Stimulated activated naive CD8-positive, alpha-beta T cell treated with anti-CD3 and anti-CD28 coated beads, Interleukin-15, amount 100 ng/mL, for 72 hours (primary cell): ENCODE measurements at regions not wholly inside any gene's neighbourhood (a gene's known extent, or its start where the extent isn't known, plus 50 kb on each side); places are given as distances from the start of the nearest gene placed in this dataset.

Source experiments
- ATAC-seq: fragments of 150-1000 bp; cut with Tn5 transposase; 2 replicates; pipeline ENCODE4 v1.10.0; 2021; ENCODE audit warnings: mild to moderate bottlenecking, moderate library complexity
- DNase-seq, 2 donors: peaks; one replicate each; pipeline ENCODE4 v3.0.0; 2021 to 2022
- H3K27ac Mint-ChIP-seq, 2 donors: one replicate each; pipeline ENCODE4 v1.8.0; 2022; ENCODE audit warnings: mild to moderate bottlenecking in 2 of 2, mixed read lengths in 2 of 2, moderate library complexity in 2 of 2
- H3K27me3 Mint-ChIP-seq: one replicate; pipeline ENCODE4 v1.8.0; 2022; ENCODE audit warnings: mixed read lengths
- H3K4me1 Mint-ChIP-seq: one replicate; pipeline ENCODE4 v1.8.0; 2022; ENCODE audit warnings: mild to moderate bottlenecking, mixed read lengths
- H3K4me3 Mint-ChIP-seq, 2 donors: one replicate each; pipeline ENCODE4 v1.8.0; 2022; ENCODE audit warnings: mild to moderate bottlenecking in 2 of 2, mixed read lengths in 2 of 2, moderate library complexity in 1 of 2
- H3K9me3 Mint-ChIP-seq, 2 donors: one replicate each; pipeline ENCODE4 v1.8.0; 2022; ENCODE audit warnings: mixed read lengths in 2 of 2

DNA sequence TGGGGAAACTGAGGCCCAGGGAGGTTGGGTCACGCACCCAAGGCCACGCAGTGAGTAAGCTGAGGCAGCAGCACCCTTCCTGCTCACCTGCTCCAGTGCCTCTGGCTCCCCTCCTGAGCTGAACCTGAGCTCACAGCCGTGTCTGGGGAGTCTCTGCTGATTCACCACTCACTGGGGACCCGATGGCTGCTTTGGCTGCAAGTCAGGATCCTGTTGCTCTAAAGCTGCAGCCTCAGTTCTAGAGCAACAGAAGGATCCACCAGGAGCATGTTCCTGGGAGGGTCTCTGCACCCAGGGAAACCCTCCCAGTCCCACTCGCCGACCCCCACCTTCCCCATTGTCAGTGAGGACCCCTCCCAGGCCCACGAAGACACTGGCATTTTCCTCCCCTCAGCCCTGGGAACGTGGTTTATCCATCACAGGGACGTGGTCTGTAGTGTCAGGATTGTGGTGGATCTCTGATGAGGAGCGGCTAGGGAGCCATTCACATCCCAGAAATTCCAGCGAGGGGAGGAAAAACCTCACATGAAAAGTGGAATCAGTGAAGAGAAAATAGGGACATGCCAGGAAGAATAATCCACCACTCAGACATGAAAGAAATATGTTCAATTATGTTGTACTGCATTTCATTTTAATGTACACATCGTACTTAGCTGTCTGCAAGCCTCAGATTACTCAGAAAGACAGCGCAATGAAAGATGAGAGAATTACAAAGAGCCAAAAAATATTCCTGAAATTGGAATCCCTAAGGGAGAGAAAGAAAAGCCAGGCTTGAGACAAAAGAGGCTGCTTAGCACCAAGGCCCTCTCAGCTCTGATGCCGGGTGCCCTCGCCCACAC, 447.2 kb downstream of the MATN1 start:
- Mint-ChIP-seq H3K4me1 (no peaks in the 10 kb centered on the region), H3K27me3 (peaks cover 11% of the 10 kb centered on the region), H3K9me3 (no peaks in the 10 kb centered on the region), H3K27ac (no peak overlapping the region), H3K4me3 (no peak overlapping the region)
- ATAC-seq (no peak), DNase-seq (peak in 1 of 2 donors; percentile 2)

DNA sequence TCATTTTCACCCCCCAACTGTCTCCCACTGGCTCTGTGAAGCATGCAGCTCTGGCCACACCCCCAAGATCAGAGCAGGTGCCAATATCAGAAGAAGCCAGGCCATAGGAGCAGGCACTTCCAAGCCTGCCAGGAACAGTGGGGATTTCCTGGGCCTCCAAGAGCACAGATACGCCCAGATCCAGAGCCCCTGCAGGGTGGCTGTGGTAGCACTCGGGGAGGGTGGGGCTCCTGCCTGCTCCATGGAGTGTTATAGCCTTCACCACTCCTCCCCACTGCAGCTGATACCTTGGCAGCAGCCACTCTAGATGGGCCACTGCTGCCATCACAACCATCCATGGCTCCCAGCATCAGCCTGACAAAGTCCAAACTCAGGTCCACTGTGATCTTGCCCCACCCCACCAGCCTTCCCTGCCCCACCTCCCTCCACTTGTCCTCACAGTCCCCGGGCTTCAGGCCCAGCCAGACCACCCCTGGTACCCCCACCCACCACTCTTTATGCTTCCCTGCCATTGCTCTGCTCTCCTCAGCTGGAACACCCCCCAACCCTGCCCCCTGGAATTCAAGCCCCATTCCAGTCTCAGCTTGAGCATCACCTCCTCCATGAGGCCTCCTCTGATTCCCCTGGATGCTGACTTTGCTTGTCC, 448.3 kb downstream of the MATN1 start:
- H3K4me1 Mint-ChIP-seq = no peaks in the 10 kb centered on the region
- H3K9me3 Mint-ChIP-seq = no peaks in the 10 kb centered on the region
- H3K27me3 Mint-ChIP-seq = peaks cover 11% of the 10 kb centered on the region
- no peak overlapping the region for H3K27ac Mint-ChIP-seq
- no peak overlapping the region for H3K4me3 Mint-ChIP-seq
- no peak for DNase-seq
- no peak for ATAC-seq

DNA sequence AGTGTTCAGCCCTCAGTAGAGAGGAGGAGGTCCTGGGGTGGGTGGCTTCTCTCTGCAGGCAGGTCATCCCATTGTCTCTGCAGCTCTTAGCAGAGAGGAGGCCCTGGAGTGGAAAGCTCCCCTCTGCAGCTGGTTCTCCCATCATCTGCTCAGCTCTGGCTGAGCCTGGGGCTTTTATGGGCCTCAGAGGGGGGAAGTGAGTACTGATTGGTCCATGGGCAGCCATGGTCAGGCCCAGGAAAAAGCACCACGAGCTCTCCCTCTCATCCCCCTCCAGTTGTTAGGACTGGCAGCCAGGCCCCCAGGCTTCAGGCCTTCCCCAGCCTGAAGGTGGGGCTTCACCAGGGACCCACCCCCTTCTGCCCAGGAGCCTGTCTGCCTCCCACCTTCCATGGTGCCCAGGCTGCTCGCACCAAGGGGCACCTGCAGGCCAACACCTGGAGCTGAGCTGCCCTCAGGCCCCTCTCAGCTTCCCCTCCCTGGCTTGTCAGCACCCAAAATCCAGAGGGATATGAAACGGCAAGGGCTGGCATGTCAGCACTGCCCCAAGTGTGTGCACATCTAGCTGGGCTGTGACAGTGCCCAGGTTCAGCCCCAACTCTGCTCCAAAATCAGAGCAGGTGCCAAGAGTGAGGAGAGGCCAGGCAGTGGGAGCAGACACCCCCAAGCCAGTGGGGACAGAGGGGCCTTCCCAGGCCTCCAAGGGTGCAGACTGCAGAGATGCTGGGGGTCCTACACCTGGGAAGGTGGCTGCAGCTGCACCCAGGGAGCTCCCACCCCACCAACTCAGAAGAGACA, 449.0 kb downstream of the MATN1 start:
- H3K27me3 Mint-ChIP-seq = peaks cover 17% of the 10 kb centered on the region

DNA sequence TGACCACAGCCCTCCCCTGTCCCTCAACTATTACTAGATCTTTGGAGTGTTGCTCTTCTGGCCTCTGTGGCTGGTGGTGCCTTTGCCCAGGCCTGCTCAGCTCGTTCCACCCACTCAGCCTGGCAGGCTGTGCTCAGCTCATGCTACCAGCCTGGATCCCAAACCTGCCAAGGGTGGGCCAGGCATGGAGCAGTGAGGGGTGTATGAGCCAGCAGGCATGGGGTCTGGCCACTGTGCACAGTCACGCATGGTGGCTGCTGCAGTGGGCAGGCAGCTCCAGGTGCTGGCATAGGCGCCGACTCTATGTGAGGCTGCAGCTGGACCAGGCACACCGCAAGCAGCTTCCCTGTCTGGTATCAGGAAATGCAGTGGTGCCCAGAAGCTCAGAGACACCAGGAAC, 449.9 kb downstream of the MATN1 start:
- ATAC-seq (no peak), DNase-seq (peak in 1 of 2 donors; percentile 0)
- H3K4me3 Mint-ChIP-seq = no peak overlapping the region
- H3K27me3 Mint-ChIP-seq = peaks cover 17% of the 10 kb centered on the region
- H3K9me3 Mint-ChIP-seq = no peaks in the 10 kb centered on the region
- no peak overlapping the region for H3K27ac Mint-ChIP-seq
- no peaks in the 10 kb centered on the region for H3K4me1 Mint-ChIP-seq

More for the DNA sequence above, 449.0 kb downstream of the MATN1 start:
- no peak overlapping the region for H3K27ac Mint-ChIP-seq
- H3K9me3 Mint-ChIP-seq = no peaks in the 10 kb centered on the region
- no peak for ATAC-seq
- no peak for DNase-seq
- H3K4me3 Mint-ChIP-seq = no peak overlapping the region
- no peaks in the 10 kb centered on the region for H3K4me1 Mint-ChIP-seq

DNA sequence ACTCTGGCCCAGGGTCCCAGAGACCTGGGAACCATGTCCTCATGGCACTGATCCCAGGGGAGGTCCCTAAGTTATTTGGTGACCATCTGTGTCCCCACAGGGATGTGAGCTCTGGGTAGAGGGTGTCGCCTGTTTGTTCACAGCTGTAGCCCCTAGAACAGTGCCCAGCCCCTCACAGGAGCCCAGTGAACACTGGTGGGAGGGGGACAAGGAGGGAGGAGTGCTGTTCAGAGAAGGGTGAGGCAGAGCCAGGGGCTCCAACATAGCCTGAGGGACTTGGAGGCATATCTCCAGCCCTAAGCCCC, 450.4 kb downstream of the MATN1 start:
- Mint-ChIP-seq H3K4me1 (no peaks in the 10 kb centered on the region), H3K27ac (no peak overlapping the region), H3K9me3 (no peaks in the 10 kb centered on the region), H3K4me3 (no peak overlapping the region), H3K27me3 (peaks cover 21% of the 10 kb centered on the region)
- ATAC-seq (no peak), DNase-seq (no peak)

DNA sequence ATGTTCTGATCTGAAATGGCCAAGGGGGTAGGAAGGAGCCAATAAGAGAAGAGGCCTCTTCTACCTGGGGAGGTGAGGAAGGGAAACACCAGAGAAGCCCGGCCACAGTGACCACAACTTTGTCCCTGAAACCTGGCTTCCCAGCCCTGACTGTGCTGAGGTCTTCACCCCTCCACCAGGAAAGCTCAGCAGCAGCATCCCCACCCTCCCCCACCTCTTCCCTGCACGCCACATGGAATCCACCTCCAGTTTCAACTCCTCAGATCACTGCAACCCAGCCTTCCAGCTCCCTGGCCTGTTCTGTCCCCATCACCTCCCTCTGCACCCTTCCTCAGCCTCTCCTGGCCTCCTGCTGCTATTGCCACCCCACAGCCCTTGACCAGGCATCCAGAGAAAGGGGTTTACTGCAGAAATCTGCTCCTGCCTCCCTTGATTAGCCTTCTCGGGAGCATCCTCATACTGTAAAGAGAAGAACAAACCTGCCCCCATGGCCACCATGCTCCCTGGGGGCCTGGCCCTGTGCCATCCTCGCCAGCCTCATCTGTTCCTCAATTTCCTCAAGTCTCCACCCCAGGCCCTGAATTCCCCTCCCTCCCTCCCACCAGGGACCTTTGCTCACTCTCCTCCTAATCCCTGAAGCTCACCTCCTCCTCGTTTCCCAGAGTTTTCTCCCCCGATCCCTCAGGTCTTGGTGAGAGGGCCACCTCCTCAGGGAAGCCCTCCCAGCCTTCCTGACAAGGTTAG, 450.9 kb downstream of the MATN1 start:
- ATAC-seq (no peak), DNase-seq (no peak)
- Mint-ChIP-seq H3K27me3 (peaks cover 24% of the 10 kb centered on the region), H3K27ac (no peak overlapping the region), H3K9me3 (no peaks in the 10 kb centered on the region), H3K4me3 (no peak overlapping the region), H3K4me1 (no peaks in the 10 kb centered on the region)

DNA sequence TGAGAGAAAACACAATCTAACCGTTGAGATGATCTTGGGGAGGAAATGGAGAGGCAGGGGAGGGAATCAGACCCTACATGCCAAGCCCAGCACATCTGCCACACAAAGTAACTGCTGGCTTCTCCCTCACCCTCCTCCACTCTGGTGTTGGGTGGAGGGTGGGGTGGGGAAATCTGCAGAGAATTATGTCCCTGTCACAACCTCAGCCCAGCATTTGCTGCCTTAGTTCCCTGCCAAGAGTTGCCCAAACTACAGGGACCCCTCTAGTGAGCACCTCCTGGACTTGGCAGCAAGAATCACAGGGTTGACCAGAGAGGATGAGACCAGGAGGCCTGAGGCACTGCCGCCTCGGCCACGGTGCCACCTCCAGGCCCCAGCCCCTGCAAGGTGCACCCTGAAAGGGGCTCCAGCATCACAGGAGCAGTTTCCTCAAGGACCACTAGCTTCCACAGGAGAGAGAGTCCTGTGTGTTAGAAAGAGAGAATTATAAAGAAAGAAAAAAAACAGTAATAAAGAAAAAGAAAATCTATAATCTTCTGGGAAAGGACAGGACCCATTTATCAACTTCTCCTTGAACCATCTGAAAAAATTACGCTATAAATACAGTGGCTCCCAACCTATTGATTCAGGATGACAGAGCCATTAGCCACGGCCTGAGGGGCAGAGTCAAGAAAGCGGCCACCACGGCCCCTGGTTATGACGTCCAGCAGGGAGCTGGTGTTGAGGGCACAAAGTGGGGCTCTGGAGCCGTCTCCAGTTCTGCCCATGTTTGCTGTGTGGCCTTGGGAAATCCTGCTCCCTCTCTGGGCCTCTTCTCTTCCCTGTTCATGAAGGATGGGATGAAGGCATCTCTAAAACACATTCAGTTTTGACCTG, 451.7 kb downstream of the MATN1 start:
- no peaks in the 10 kb centered on the region for H3K4me1 Mint-ChIP-seq
- ATAC-seq (no peak), DNase-seq (no peak)
- peaks cover 24% of the 10 kb centered on the region for H3K27me3 Mint-ChIP-seq
- no peaks in the 10 kb centered on the region for H3K9me3 Mint-ChIP-seq
- H3K4me3 Mint-ChIP-seq = no peak overlapping the region
- H3K27ac Mint-ChIP-seq = no peak overlapping the region

DNA sequence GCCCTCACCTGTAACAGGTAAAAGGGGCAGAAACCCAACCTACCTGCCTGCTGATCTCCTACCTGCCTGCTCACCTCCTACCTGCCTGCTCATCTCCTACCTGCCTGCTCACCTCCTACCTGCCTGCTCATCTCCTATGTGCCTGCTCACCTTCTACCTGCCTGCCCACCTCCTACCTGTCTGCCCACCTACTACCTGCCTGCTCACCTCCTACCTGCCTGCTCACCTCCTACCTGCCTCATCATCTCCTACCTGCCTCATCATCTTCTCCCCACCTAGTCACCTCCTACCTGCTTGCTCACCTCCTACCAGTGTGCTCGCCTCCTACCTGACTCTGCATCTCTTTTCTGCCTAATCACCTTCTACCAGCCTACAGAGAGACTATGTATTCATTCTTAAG, 452.9 kb downstream of the MATN1 start:
- H3K4me1 Mint-ChIP-seq = no peaks in the 10 kb centered on the region
- no peak overlapping the region for H3K4me3 Mint-ChIP-seq
- H3K9me3 Mint-ChIP-seq = no peaks in the 10 kb centered on the region
- ATAC-seq (no peak), DNase-seq (no peak)
- peaks cover 30% of the 10 kb centered on the region for H3K27me3 Mint-ChIP-seq
- H3K27ac Mint-ChIP-seq = no peak overlapping the region

DNA sequence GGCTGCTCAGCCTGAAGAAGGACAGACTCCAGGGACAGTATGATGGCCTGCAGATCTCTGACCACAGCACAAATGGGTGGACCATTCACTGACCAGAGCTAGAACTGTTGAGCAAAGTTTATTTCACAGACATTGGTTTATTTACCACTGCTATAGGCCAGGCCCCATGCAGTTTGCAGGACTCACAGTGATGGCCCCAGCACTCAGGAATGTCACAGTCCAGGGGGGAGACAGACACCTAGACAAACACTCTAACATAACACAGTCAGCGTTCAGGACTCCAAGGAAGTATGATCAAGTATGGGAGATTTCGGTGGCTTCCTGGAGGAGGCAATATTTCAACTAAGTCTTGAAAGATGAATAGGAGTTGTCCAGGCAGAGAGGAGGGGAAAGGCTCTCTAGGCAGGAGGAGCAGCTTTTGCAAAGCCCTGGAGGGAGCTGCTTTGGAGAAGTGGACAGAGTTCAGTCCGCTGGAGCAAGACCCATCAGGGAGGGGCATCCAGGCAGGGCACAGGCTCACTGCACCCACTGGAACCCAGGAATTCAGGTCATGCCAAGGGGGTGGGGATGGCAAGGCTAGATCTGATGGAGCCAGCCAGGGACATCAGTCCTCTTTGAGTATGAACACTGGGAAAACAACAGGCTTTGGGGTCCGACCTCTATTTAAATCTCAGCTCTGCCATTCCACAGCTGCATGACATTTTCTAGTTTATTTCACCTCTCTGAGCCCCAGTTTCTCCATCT, 454.3 kb downstream of the MATN1 start:
- peaks cover 32% of the 10 kb centered on the region for H3K27me3 Mint-ChIP-seq
- DNase-seq (no peak), ATAC-seq (no peak)
- H3K27ac Mint-ChIP-seq = no peak overlapping the region
- H3K9me3 Mint-ChIP-seq = no peaks in the 10 kb centered on the region
- H3K4me1 Mint-ChIP-seq = no peaks in the 10 kb centered on the region
- no peak overlapping the region for H3K4me3 Mint-ChIP-seq

DNA sequence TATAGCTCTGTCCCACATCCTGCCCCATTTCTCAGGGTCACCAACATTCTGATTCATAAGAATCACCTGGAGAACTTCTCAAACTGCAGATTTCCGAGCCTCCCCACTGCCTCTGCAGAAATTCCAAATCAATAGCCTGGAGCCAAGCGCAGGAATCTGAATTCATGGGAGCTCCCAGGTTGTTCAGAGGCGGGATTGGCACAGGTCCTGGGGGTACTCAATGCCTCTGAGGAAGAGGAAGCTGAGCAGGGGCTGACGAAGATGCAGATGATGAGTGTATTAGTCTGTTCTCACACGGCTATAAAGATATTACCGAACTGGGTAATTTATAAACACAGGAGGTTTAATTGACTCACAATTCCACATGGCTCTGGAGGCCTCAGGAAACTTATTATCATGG, 455.5 kb downstream of the MATN1 start:
- Mint-ChIP-seq H3K4me3 (no peak overlapping the region), H3K27ac (no peak overlapping the region), H3K9me3 (no peaks in the 10 kb centered on the region), H3K4me1 (no peaks in the 10 kb centered on the region), H3K27me3 (peaks cover 29% of the 10 kb centered on the region)
- DNase-seq (no peak), ATAC-seq (no peak)

DNA sequence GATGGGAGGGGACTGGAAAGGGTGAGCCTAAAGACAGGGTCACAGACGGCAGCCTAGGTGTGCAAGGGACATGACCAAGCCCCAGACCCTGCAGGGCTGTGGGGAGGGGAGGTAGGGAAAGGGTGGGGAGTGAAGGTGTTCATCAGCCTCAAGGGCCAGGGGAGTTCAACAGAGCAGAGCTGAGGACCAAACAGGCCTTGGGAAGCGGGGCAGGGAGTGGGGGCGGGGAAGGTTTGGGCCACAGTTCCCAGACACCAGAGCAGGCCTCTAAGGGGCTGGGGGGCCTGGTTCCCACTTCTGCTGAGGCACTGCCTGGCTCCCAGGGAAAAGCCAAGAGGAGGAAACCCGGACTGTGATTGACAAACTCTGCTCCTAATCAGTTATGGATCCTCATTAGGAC, 456.3 kb downstream of the MATN1 start:
- DNase-seq = no peak
- no peak overlapping the region for H3K4me3 Mint-ChIP-seq
- no peak overlapping the region for H3K27ac Mint-ChIP-seq
- H3K27me3 Mint-ChIP-seq = peaks cover 22% of the 10 kb centered on the region
- no peaks in the 10 kb centered on the region for H3K4me1 Mint-ChIP-seq
- ATAC-seq = no peak
- no peaks in the 10 kb centered on the region for H3K9me3 Mint-ChIP-seq

DNA sequence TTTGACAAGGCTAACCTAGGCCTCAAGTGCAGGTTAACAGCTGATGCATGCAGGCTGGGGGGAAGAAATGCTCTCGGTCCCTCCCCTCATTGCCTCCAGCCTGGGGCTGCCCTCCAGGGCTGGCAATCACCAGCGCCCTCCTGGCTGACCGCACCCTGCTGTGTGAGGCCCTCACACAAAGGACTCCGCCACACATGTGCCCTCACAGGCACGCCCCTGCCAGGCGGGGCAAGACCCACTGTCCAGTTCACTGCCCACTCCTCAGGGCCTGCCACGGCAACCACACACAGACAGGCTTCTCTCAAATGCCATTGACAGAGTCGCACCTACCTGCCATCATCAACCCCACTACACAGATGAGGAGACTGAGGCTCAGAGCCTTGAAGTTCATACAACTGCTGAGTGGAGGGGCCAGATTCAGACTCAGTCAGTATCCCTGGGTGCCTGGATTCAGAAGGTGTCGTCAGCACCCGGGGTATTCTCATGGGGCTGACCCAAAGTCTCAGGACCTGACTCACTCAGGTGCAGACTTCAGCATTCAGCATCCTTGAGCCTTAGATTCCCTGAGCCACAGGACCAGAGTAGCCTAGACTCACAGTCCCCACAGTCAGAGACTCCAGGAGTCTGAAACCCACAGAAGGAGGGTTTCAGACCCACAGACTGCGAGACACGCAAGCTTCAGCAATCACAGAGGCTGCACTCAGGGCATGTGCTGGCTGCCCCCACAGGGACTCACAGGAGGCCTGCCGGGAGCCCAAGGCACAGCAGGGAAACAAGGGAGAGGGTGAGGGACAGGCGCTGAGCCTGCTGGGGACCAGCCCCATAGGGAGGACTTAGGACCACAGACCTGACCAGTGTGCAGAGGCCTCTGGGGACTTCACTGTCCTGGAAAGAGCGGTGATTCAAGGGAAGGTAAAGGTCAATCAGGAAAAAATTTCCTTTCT, 458.0 kb downstream of the MATN1 start:
- H3K4me3 Mint-ChIP-seq = no peak overlapping the region
- H3K27me3 Mint-ChIP-seq = peaks cover 22% of the 10 kb centered on the region
- H3K27ac Mint-ChIP-seq = peak overlapping the region in 1 of 2 donors; percentile 23
- ATAC-seq (no peak), DNase-seq (no peak)
- no peaks in the 10 kb centered on the region for H3K4me1 Mint-ChIP-seq
- peaks cover 6 to 9% of the 10 kb centered on the region in 2 donors for H3K9me3 Mint-ChIP-seq

DNA sequence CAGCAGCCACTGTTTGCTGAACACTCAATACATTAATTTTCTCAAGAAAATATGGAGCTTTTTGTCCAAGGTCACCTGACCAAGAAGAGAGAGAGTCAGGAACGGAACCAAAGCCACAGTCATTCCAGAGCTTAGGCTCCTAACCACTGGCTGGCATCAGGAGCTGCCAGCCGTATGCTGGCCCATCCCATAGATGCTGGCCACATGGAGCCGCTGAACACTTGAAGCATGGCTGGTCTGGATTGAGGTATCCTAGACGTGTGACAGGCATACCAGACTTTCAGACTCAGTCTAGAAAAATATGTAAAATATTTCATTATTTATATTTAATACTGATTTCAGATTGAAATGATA, 458.7 kb downstream of the MATN1 start:
- peaks cover 6 to 9% of the 10 kb centered on the region in 2 donors for H3K9me3 Mint-ChIP-seq
- H3K4me1 Mint-ChIP-seq = no peaks in the 10 kb centered on the region
- ATAC-seq (no peak), DNase-seq (no peak)
- H3K27ac Mint-ChIP-seq = no peak overlapping the region
- no peak overlapping the region for H3K4me3 Mint-ChIP-seq
- peaks cover 18% of the 10 kb centered on the region for H3K27me3 Mint-ChIP-seq
